SU-DHL-6 (cell line): ENCODE measurements at regions not wholly inside any gene's neighbourhood (a gene's known extent, or its start where the extent isn't known, plus 50 kb on each side); places are given as distances from the start of the nearest gene placed in this dataset.

Experiments used
- CTCF ChIP-seq: fragments of 200-600 bp; sonication (generic); IDR thresholded peaks from one replicate; pipeline ENCODE4 v1.5.1; 2017; ENCODE audit warnings: antibody characterized with exemption, mild to moderate bottlenecking, low read length, moderate library complexity; ENCODE audit not compliant: insufficient read depth, poor library complexity, severe bottlenecking
- EZH2phosphoT487 ChIP-seq: fragments of 200-600 bp; sonication (generic), shearing (Covaris generic); conservative IDR thresholded peaks from 2 replicates; pipeline ENCODE4 v1.6.1; 2018; ENCODE audit warnings: mild to moderate bottlenecking, antibody characterized with exemption, low read length, moderate library complexity, mixed read lengths

- TF ChIP-seq CTCF (no peak), EZH2phosphoT487 (no peak)
These were observed 159.3 kb upstream of the B3GAT1 start for GRCh38 chr11:134571301-134571700.
